GM19324 (cell line): ENCODE measurements at regions not wholly inside any gene's neighbourhood (a gene's known extent, or its start where the extent isn't known, plus 50 kb on each side); places are given as distances from the start of the nearest gene placed in this dataset.

Source experiments
- ATAC-seq: cut with Tn5 transposase; IDR thresholded peaks from one replicate; pipeline ENCODE4 v1.9.1; 2021; ENCODE audit warnings: mild to moderate bottlenecking, moderate library complexity; ENCODE audit not compliant: unreplicated experiment, low FRiP score

DNA sequence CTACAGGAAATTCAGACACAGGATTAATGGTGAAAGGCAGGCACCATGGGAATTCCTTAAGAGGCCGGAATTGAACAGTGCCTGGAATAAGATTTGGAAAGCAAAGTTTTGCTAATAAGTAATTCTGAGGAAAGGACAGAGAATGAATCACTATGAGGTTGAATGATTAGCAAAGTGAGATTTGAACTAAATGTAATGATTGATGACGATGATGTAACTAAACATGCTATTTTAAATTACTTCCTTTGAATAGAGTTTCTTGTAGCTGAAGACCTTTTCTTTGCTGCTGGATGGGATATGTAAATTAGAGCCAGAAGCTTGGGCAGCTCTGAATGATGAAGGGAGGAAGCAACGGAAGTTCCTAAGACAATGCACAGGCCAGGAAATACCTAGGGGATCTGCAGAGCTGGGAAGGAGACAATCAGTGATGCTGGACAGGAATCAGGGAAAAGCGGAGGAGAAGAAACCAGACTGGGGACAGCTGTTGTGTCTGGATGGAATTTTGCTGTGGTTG lies 482.0 kb downstream of the PSAT1 start:
- no peak for ATAC-seq

DNA sequence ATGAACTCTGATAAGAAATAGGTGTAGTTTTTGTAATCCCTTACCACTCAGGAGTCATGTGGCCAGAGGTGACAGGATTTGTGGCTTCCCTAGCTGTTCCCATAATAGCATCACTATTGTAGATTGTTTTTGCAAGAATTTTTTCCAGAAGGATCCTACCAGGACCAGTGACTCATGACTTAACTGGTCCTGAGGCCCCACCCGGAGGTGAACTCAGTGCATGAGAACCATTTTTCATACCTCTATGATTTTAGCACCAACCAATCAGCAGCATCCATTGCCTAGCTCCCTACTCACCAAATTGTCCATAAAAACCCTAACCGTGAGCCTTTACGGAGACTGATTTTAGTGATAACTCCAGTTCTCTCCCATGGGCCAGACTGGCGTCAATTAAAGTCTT lies 484.8 kb downstream of the PSAT1 start:
- no peak for ATAC-seq

DNA sequence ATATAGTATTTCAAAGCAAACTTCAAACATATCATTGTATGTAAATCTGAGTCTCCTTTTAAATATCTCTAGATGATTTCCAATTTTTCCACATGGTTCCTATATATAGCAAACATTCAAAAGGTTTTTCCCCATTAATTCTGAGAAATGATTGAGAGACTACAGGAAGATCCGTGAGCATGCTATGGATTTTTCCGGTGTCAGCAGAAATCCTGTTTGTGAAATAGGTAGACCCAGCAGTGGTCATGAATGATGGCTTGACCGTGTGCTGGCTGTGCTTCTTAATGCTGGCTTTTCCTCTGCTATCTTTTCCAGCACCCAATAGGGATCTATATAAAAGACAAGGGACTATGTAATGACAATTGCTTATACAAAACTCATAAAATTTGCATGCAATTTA lies 485.3 kb downstream of the PSAT1 start:
- no peak for ATAC-seq

DNA sequence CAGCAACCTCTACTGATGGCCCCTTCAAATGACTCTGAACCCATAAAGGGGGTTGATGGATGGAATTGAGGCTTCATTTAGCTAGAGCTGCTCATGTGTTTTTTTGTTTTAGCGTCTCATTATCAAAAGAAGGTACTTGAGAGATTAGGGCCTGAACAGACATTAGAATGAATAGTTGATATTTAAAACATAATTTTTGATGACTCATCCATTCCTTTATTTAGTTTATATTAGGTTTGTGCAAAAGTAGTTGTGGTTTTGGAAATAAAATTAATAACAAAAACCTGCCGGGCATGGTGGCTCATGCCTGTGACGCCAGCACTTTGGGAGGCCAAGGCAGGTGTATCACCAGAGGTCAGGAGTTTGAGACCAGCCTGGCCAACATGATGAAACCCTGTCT lies 485.9 kb downstream of the PSAT1 start:
- no peak for ATAC-seq

DNA sequence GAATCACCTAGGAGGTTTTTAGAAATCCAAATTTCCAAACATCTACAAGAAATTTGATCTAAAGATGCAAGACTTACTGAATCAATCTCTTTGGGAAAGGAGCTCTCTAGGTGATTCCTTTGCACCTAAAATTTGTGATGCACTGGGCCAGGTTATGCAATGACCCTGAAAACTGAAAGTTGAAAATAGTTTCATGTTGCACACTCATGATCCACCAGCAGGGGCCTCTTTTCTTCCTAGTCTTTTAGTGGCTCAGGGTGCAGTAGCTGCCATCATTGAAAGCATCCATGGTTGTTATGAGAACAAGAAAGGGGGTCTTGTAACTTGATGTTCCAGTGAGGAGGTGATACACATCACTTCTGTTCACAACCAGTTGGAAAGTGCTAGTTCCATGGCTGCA lies 486.8 kb downstream of the PSAT1 start:
- no peak for ATAC-seq

DNA sequence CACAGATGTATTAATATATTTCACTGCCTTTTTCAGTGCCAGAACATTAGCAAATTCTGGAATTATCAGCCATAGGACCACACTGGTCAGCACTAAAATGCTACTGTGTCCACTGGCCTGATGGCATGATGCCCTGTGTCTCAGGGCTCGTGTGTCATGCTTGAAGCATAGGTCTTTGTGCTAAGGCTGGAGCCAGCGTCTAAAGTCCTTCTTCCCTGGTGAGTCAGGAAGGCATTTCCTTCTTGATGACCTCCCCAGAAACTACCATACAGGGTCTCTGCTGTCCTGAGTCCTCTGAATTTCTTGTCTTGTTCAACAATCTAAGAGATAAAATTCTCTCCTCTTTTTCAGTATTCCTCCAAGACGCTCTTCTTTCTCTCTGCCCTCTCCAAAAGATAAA lies 489.9 kb downstream of the PSAT1 start:
- ATAC-seq: no peak

DNA sequence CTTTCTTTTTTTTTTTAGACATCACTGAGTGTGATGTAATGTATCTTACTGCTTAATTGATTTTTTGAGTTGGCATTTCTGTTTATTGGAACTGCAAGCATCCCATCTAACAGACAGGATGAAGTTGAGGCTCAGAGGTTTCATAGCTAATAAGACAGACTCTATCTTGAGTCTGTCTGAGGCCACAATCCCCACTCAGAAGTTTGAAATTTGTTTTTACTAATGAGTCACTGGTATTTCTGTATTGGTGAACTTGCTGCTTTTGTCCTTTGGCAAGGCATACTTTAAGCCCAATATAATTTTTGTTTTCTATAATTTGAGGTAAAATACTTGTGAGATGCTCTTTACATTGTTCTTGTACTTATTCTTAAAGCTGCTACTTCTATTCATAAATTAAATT lies 491.2 kb downstream of the PSAT1 start:
- no peak for ATAC-seq

DNA sequence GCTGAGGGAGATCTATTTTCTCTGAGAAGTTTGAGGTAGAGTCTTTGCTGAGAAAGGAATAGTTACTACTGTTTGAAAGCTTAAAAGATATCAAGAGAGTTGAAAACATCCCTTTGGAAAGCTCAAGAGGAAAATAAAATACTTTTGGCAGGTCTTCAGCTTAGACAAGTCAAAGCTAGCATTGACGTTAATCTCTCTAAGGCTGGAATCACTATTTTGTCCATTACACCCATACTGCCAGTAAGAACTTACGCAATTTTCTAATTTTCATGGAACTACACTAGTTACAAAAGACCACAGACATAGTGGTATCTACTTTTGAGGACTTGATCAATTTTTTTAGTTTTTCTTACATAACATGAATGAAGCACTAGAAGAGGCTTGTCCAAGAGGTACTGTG lies 494.9 kb downstream of the PSAT1 start:
- ATAC-seq: no peak

DNA sequence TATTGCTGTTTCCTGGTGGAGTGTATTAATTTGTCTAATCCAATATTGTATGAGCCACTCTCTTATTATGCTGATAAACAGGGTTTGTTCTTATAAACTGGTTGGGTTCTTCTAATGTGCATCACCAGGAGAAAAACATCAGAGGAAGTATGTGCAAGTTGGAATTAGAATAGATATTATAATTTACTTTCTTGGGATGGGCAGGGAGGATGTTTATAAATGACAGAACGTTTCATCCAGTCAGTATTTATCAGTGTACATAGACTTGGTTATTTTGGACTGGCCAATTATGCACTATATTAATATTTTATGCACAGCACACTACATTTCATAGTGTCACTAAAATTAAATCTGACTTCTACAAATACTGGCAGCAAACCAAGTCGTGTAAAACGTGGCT lies 495.8 kb downstream of the PSAT1 start:
- ATAC-seq: no peak

DNA sequence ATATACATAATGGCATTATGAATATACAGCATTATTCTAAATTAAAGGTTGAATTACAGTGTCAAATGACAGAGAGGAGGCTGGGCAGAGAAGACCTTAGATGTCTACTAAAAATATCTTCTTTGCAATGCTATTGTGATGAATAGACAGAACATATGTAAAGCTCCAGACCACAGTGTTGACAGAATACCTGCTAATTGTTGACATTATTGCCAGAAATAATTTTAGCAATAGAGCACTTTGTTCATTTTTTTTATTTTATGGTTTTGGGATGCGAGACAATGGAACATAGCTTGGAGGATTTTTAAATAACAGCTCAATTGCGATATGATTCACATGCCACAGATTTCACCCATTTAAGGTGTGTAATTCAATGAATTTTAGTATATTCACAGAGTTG lies 508.8 kb downstream of the PSAT1 start:
- ATAC-seq: no peak

DNA sequence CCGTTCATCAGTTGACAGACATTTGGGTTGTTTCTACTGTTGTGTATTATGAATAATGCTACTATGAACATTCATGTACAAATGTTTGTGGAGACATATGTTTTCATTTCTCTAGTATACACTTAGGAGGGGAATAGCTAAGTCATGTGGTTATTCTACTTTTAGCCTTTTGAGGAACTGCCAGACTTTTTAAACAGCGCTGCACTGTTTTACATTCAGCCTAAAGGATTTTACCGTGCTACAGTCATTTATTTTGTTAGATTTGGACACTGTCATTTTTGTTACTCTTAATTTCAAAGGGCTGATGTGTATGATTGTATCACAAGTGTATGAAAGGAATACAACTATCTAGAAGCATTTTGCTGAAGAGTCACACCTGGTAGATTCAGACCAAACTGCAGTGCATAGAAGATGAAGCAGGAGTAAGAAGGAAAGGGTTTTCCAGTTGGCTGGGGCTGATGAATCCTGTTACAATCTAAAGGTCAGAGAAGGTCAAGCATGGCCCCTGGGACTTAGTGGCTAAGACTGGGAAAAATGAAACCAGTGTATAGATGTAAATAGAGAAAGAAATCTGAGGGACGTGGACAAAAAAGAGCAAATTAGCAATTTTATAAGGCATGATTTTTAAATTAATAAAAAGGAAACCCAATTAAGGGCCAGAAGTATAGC lies 509.7 kb downstream of the PSAT1 start:
- no peak for ATAC-seq

DNA sequence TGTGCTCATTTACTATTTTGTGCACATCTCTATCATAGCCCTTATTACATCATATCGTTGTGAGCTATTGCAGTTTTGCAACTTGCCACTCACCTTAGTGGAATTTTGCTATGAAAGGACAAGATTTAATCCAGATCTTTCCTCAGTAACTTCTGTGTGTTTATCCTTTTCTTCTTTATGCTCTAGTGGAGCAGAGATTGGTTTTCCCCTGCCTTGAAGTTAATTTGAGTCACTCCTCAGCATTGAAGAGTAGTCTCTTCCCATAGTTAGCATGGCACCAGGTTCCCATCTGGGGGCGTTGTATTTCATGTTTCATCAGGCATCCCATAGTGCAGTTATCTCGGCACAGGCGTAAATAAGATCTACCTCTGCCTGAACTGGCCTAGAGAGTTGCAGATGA lies 510.4 kb downstream of the PSAT1 start:
- ATAC-seq: no peak

DNA sequence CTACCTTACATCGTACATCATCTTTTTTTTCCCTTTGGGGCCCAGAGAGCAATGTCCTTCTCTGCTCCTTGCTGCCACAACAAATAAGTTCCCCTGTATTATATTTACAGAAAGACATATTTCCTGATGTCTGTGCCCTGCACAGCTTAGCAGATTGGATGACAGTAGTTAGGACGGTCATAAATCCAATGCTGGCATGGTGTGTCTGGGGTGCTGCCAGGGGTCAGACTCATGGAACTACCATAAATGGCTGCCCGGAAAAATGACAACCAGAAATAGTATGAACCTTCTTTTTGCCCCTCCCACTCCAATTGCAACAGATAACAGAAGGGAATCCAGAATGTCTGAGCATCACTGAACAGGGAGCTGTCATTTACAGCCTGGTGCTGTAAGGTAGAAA lies 511.1 kb downstream of the PSAT1 start:
- no peak for ATAC-seq

DNA sequence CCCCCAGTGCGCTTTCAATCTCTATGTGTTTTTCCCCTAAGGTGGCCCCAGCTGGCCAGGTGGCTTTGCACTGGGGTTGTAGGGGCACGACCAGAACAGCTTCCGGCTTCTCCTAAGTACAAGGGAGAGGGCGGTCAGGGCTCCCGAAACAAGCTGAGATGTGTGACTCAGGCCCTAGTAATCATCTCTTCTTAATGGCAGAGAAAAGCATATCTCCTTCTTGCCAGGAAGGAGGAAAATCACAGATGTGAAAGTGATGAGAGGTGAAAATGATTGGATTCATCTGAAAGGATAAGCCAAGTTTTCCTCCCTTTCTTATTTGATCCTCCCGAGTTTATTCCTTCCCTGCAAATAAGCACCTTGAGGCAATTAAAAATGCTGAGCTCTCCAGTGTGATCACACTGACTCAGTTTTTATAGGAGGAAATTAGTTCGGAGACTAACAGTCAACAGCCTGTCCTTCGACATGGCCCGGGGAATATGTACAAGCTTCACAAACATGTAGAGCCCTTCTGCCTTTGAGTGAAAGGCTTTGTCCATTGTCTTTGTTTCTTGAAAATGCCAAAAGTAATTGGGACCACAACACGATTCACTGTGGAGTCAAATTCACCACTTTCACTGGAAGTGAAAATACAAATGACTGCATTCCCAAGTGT lies 514.8 kb downstream of the PSAT1 start:
- ATAC-seq: no peak

DNA sequence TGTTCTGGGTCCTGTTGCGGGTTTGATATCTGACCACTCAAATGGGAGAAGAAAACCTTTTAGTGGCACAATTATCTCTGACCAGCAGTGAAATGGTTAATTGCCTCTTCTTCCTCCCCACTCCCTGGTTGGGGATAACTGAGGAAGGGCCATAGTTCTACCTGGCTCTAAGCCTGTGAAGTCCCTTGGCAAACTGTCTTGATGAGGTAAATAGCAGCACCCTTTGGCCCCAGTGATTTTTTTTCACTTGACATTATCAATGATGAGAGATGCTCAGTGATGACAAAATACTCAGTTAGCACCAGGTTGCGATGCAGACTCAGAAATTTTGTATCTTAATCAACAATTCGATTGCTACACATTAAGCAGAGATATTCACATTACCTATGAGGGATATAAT lies 515.7 kb downstream of the PSAT1 start:
- ATAC-seq: no peak

DNA sequence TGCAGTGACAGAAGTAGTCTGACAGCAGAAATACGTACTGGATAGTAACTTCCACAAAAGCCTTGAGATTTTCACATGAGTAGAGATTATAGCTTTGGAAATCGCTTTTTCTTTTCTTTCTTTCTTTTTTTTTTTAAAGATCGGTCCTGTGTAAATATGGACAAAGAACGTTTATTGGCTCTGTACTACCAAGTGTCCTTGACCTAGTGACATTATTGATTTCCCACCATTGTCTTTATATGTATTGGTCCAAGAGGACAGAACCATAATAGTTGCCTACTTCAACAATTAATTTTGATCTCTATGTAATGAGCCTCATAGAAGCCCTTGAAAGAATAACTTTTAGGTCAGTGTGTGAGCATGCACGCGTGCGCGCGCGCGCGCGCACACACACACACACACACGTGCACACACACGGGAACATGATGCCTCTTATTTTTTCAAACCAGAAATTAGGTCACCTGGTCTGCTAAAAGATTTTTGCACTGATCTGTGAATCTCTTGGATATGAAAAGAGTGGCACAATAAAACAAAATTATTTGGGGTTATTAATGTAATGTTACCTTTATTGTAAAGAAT lies 516.8 kb downstream of the PSAT1 start:
- no peak for ATAC-seq

DNA sequence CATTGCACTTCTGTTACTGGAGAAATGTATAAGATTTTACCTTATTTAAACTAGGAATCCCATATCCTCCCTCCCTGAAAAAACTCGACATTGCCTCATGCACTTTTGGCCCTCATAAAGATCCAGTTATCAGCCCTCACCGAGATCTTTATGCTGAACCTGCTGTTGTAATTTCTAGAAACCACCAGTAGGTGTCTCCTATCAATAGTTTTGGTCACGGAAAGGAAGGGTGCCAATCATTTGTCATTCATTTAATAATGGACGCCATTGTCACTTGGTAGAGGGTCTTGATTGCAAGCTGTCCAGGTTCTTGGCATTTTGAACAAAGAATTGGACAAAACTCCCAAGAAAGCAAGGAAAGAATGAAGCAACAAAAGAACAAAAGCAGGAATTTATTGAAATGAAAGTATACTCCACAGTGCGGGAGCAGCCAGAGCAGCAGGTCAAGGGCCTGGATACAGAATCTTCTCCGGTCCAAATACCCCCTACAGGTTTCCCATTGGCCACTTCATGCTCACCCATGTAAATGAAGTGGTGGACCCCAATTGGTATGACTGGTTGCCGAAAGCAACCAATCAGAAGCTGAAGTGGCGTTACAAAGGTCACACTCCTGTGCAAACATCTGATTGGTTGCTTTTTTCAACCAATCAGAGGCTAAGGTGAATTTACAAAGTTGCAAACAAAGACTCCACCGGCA lies 524.3 kb downstream of the PSAT1 start:
- peak; percentile 85 for ATAC-seq

DNA sequence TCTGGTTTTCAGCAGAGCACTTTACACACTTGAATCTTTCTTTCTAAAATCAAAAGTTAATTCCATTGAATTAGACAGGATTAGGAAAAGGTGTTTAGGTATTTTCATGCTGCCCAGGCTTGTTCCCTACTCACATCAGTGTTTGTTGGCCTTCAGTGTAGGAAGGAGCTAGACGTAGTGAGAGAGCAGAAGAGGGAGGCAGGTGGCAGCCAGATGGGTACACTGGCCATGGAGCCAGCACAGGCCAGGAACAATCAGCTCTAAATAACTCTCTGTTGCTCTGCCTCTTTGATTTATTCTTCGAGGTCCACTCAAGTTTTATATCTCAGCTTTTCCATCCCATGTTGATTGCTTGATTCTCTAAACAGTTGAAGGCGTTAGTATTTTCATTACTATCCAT lies 529.6 kb downstream of the PSAT1 start:
- no peak for ATAC-seq

DNA sequence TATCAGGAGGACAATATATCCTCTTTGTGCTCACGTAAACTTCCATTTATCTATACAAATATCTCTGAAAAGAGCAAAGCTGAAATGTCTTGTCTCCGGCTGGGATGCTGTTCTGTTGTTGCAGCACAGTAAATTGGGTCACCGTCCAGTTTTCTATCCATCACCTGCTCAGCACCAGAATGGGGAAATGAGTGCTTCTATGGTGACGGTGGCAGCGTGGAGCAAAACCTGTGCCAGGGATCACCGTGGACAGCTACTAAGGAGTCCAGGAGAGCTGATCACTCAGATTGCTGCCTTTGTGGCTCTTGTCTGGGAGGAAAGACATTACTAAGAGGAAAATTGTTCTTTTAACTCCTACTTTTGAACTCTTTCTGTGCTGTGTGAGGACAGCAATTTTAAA lies 531.6 kb downstream of the PSAT1 start:
- ATAC-seq: no peak

DNA sequence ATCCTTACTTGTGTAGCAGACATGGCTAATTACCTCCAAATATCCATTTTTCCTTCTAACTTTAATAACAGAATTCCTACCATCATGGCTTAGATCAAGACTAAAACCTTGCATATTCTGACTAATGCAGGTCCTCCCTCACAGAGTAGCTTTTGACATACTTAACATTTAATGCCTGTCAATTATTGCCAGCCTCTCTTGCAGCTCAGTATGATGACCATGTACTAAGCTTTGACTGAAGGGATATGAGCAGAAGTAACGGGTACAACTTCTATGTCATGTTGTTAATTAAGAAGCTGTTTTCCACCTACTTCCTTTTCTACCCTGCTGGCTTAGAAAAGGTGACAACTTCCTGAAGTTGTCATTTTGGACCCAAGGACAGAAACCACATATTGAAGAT lies 533.4 kb downstream of the PSAT1 start:
- no peak for ATAC-seq

DNA sequence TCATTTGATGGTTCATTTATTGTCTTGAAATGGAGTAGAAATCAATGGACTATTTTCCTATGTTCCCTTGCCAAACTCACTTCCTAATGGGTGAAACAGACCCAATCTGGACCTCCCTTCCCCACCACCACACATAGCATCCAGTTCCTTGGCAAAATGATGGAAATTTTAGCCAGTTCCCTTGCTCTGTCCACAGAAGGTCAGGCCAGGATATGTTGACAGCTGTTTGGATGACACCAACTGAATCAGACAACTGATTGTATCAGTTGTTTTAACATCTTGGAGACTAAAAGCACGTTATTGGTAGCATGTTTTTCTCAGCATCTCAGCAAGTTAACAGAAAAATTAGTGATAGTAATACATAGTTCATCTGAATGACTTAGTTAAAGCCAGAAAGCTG lies 534.8 kb downstream of the PSAT1 start:
- no peak for ATAC-seq
